Mesenchymal stem cell (in vitro differentiated cells and primary cell): ENCODE measurements at regions not wholly inside any gene's neighbourhood (a gene's known extent, or its start where the extent isn't known, plus 50 kb on each side); places are given as distances from the start of the nearest gene placed in this dataset. TPM values are rescaled to one million over a fixed set of nuclear protein-coding genes. Genes with fewer than 3 reads are reported as not detected.

ENCODE experiments used
- DNase-seq: peaks from one replicate; pipeline ENCODE4 v3.0.0-alpha.2; 2013
- H2AFZ ChIP-seq: one replicate; pipeline ENCODE4 v1.6.1; 2013; ENCODE audit warnings: low read depth, mild to moderate bottlenecking, control low read depth, inconsistent platforms, low read length, moderate library complexity
- H2AK5ac ChIP-seq: 2 replicates; pipeline ENCODE4 v1.6.1; 2013; ENCODE audit warnings: low read length, moderate library complexity, mild to moderate bottlenecking, inconsistent platforms; ENCODE audit not compliant: severe bottlenecking
- H2BK120ac ChIP-seq: one replicate; pipeline ENCODE4 v1.6.1; 2013; ENCODE audit warnings: low read depth, mild to moderate bottlenecking, inconsistent platforms, low read length, moderate library complexity
- H2BK12ac ChIP-seq, 2 experiments: one replicate each; pipeline ENCODE4 v1.6.1; 2013; ENCODE audit warnings: inconsistent platforms in 2 of 2, low read length in 2 of 2, mild to moderate bottlenecking in 2 of 2, moderate library complexity in 2 of 2, control low read depth in 1 of 2
- H2BK15ac ChIP-seq: one replicate; pipeline ENCODE4 v1.6.1; 2013; ENCODE audit warnings: mild to moderate bottlenecking, low read depth, inconsistent platforms; ENCODE audit not compliant: poor library complexity, severe bottlenecking
- H2BK5ac ChIP-seq: 2 replicates; pipeline ENCODE4 v1.6.1; 2013; ENCODE audit warnings: low read depth, mild to moderate bottlenecking, low read length, control low read depth, inconsistent platforms; ENCODE audit not compliant: poor library complexity, severe bottlenecking
- H3K14ac ChIP-seq, 2 experiments: one replicate each; pipeline ENCODE4 v1.6.1; 2013; ENCODE audit warnings: inconsistent platforms in 2 of 2, low read length in 2 of 2, control low read depth in 1 of 2, mild to moderate bottlenecking in 1 of 2, moderate library complexity in 1 of 2
- H3K18ac ChIP-seq, 2 experiments: one replicate each; pipeline ENCODE4 v1.6.1; 2013; ENCODE audit warnings: inconsistent platforms in 2 of 2, low read length in 2 of 2, control low read depth in 1 of 2, low read depth in 1 of 2, mild to moderate bottlenecking in 1 of 2
- H3K23ac ChIP-seq, 2 experiments: one replicate each; pipeline ENCODE4 v1.6.1; 2013; ENCODE audit warnings: inconsistent platforms in 2 of 2, low read length in 2 of 2, mild to moderate bottlenecking in 2 of 2, moderate library complexity in 2 of 2, control low read depth in 1 of 2
- H3K27ac ChIP-seq: 2 replicates; pipeline ENCODE4 v1.5.1; 2013; ENCODE audit warnings: mild to moderate bottlenecking, moderate library complexity, low read length, control low read depth, inconsistent platforms; ENCODE audit not compliant: poor library complexity, severe bottlenecking
- H3K27me3 ChIP-seq, 2 experiments: 2 replicates each; pipeline versions ENCODE4 v1.6.1 to v1.7.0; 2013; ENCODE audit warnings: low read length in 2 of 2, mild to moderate bottlenecking in 2 of 2, moderate library complexity in 2 of 2, control low read depth in 1 of 2, inconsistent platforms in 1 of 2; ENCODE audit not compliant: control insufficient read depth in 1 of 2, insufficient read depth in 1 of 2
- H3K36me3 ChIP-seq, 2 experiments: 2 replicates each; pipeline versions ENCODE4 v1.6.1 to v1.7.0; 2013; ENCODE audit warnings: low read length in 2 of 2, control low read depth in 1 of 2, inconsistent platforms in 1 of 2, low read depth in 1 of 2, mild to moderate bottlenecking in 1 of 2; ENCODE audit not compliant: insufficient read depth in 2 of 2, control insufficient read depth in 1 of 2
- H3K4ac ChIP-seq, 2 experiments: one replicate each; pipeline ENCODE4 v1.6.1; 2013; ENCODE audit warnings: inconsistent platforms in 2 of 2, low read length in 2 of 2, mild to moderate bottlenecking in 2 of 2, moderate library complexity in 2 of 2, control low read depth in 1 of 2, low read depth in 1 of 2
- H3K4me1 ChIP-seq: 2 replicates; pipeline ENCODE4 v1.6.1; 2013; ENCODE audit warnings: low read depth, low read length, control low read depth; ENCODE audit not compliant: control insufficient read depth, insufficient read depth
- H3K4me2 ChIP-seq: 2 replicates; pipeline ENCODE4 v1.6.1; 2013; ENCODE audit warnings: low read length, mild to moderate bottlenecking, inconsistent platforms; ENCODE audit not compliant: poor library complexity, severe bottlenecking
- H3K4me3 ChIP-seq, 2 experiments: 2 replicates each; pipeline versions ENCODE4 v1.5.1 to v1.7.0; 2013; ENCODE audit warnings: low read length in 2 of 2, mild to moderate bottlenecking in 2 of 2, control low read depth in 1 of 2, low read depth in 1 of 2; ENCODE audit not compliant: insufficient read depth in 1 of 2
- H3K79me1 ChIP-seq: replicated peaks from 2 replicates; pipeline ENCODE4 v1.6.1; 2013; ENCODE audit warnings: mild to moderate bottlenecking, control low read depth, low read length, inconsistent platforms; ENCODE audit not compliant: poor library complexity, severe bottlenecking
- H3K9ac ChIP-seq: 2 replicates; pipeline ENCODE4 v1.7.0; 2013; ENCODE audit warnings: mild to moderate bottlenecking, low read length, moderate library complexity
- H3K9me3 ChIP-seq: 2 replicates; pipeline ENCODE4 v1.7.0; 2013; ENCODE audit warnings: mild to moderate bottlenecking, low read length; ENCODE audit not compliant: control insufficient read depth
- H4K8ac ChIP-seq: one replicate; pipeline ENCODE4 v1.6.1; 2013; ENCODE audit warnings: inconsistent platforms, mild to moderate bottlenecking, low read length, moderate library complexity
- H4K91ac ChIP-seq: one replicate; pipeline ENCODE4 v1.6.1; 2013; ENCODE audit warnings: mild to moderate bottlenecking, low read length, inconsistent platforms
- WGBS: methylation state at CpG from one replicate; pipeline ENCODE4 v1.1.7; 2013; ENCODE audit warnings: mixed read lengths; 5-methylcytosine and 5-hydroxymethylcytosine counted together
- small RNA-seq: library from polyadenylated mRNA; stranded (forward); fragments of <200 nt; extraction: miRNeasy Mini kit (QIAGEN cat#:217004); gene quantifications from one replicate; pipeline ENCODE3, GENCODE V24; 2013; ENCODE audit warnings: low read depth

GRCh38 chr11:11672789-11673188, 51.0 kb upstream of the GALNT18 start:
- Histone ChIP-seq H3K27ac (no peak overlapping the region), H2AFZ (no peak overlapping the region), H2BK15ac (no peak overlapping the region), H3K4ac (no peak overlapping the region), H3K9me3 (no peaks in the 10 kb centered on the region), H3K4me2 (no peak overlapping the region), H3K23ac (no peak overlapping the region), H3K79me1 (no peaks in the 10 kb centered on the region), H3K14ac (no peak overlapping the region), H2BK5ac (no peak overlapping the region), H4K91ac (no peak overlapping the region), H3K4me3 (no peak overlapping the region), H4K8ac (no peak overlapping the region), H3K27me3 (peaks cover 33 to 86% of the 10 kb centered on the region in 2 experiments), H3K18ac (no peak overlapping the region), H2AK5ac (no peak overlapping the region), H3K4me1 (no peaks in the 10 kb centered on the region), H2BK120ac (no peak overlapping the region), H3K36me3 (no peaks in the 10 kb centered on the region), H2BK12ac (no peak overlapping the region), H3K9ac (no peak overlapping the region)
- WGBS = 74% methylated on average over 7 of the region's 8 CpGs
- no peak for DNase-seq

- H3K4me2 ChIP-seq = no peak overlapping the region
- no peak overlapping the region for H3K4ac ChIP-seq
- WGBS = 86% methylated on average over 3 of the region's 3 CpGs
- H2AK5ac ChIP-seq = no peak overlapping the region
- no peak overlapping the region for H3K4me3 ChIP-seq
- H3K27ac ChIP-seq = no peak overlapping the region
- H4K91ac ChIP-seq = no peak overlapping the region
- no peak overlapping the region for H2AFZ ChIP-seq
- no peak overlapping the region for H3K14ac ChIP-seq
- no peak overlapping the region for H3K9ac ChIP-seq
- no peak overlapping the region for H4K8ac ChIP-seq
- no peak for DNase-seq
- no peak overlapping the region for H2BK15ac ChIP-seq
- H3K18ac ChIP-seq = no peak overlapping the region
- no peak overlapping the region for H3K23ac ChIP-seq
- H3K27me3 ChIP-seq = peaks cover 40 to 87% of the 10 kb centered on the region in 2 experiments
- H3K79me1 ChIP-seq = no peaks in the 10 kb centered on the region
- no peak overlapping the region for H2BK120ac ChIP-seq
- H2BK5ac ChIP-seq = no peak overlapping the region
- no peaks in the 10 kb centered on the region for H3K4me1 ChIP-seq
- no peak overlapping the region for H2BK12ac ChIP-seq
- peaks cover 5% of the 10 kb centered on the region for H3K9me3 ChIP-seq
- H3K36me3 ChIP-seq = no peaks in the 10 kb centered on the region
Measured at GRCh38 chr11:11672101-11672500, 50.3 kb upstream of the GALNT18 start.

Small RNA genes in the stretch of these regions (small RNA-seq; reads per million reads assigned to genes)
- gene MIR8070 = not detected
